ENCODE measurements at regions not wholly inside any gene's neighbourhood (a gene's known extent, or its start where the extent isn't known, plus 50 kb on each side); places are given as distances from the start of the nearest gene placed in this dataset.
"Not testable (repeated sequence)": the region's sequence is repeated elsewhere in the genome, so short reads cannot be mapped to it uniquely, and the experiment has no call there.

GRCh38 chr7:82701949-82702348, 258.4 kb upstream of the CACNA2D1 start:
- no peak for DNase-seq

- no peak for DNase-seq
These were observed 257.2 kb upstream of the CACNA2D1 start for GRCh38 chr7:82700741-82701140.

- DNase-seq, result no peak
These were observed 256.2 kb upstream of the CACNA2D1 start for GRCh38 chr7:82699773-82700186.

GRCh38 chr7:82697897-82698296, 254.3 kb upstream of the CACNA2D1 start:
- no peak for DNase-seq

GRCh38 chr7:82696631-82697030, 253.1 kb upstream of the CACNA2D1 start:
- DNase-seq, result no peak

- DNase-seq, result no peak
These were observed 250.4 kb upstream of the CACNA2D1 start for GRCh38 chr7:82694022-82694421.

GRCh38 chr7:82690929-82691328, 247.4 kb upstream of the CACNA2D1 start:
- no peak for DNase-seq

GRCh38 chr7:82685214-82685613, 241.6 kb upstream of the CACNA2D1 start:
- no peak for DNase-seq

- no peak for DNase-seq
These were observed 235.1 kb upstream of the CACNA2D1 start for GRCh38 chr7:82678716-82679115.

- DNase-seq, result no peak
These were observed 234.7 kb upstream of the CACNA2D1 start for GRCh38 chr7:82678259-82678658.

GRCh38 chr7:82677493-82677892, 233.9 kb upstream of the CACNA2D1 start:
- DNase-seq, result peak; percentile 37

- no peak for DNase-seq
These were observed 233.3 kb upstream of the CACNA2D1 start for GRCh38 chr7:82676777-82677463.

GRCh38 chr7:82675396-82675795, 231.8 kb upstream of the CACNA2D1 start:
- DNase-seq, result no peak

GRCh38 chr7:82674268-82674667, 230.7 kb upstream of the CACNA2D1 start:
- no peak for DNase-seq

- no peak for DNase-seq
These were observed 228.5 kb upstream of the CACNA2D1 start for GRCh38 chr7:82672078-82672477.

- DNase-seq, result no peak
These were observed 225.6 kb upstream of the CACNA2D1 start for GRCh38 chr7:82669141-82669540.

- no peak for DNase-seq
These were observed 225.1 kb upstream of the CACNA2D1 start for GRCh38 chr7:82668676-82669075.

GRCh38 chr7:82665966-82666507, 222.5 kb upstream of the CACNA2D1 start:
- DNase-seq, result no peak

GRCh38 chr7:82655965-82656364, 212.4 kb upstream of the CACNA2D1 start:
- no peak for DNase-seq

GRCh38 chr7:82650095-82650494, 206.5 kb upstream of the CACNA2D1 start:
- not testable (repeated sequence) for DNase-seq

GRCh38 chr7:82633592-82633991, 190.0 kb upstream of the CACNA2D1 start:
- no peak for DNase-seq

GRCh38 chr7:82631998-82632397, 188.4 kb upstream of the CACNA2D1 start:
- DNase-seq, result no peak

- DNase-seq, result no peak
These were observed 186.0 kb upstream of the CACNA2D1 start for GRCh38 chr7:82629583-82629982.

- no peak for DNase-seq
These were observed 181.8 kb upstream of the CACNA2D1 start for GRCh38 chr7:82625377-82625776.

- DNase-seq, result no peak
These were observed 181.4 kb upstream of the CACNA2D1 start for GRCh38 chr7:82624965-82625364.

Measured in stimulated activated CD8-positive, alpha-beta memory T cell treated with anti-CD3 and anti-CD28 coated beads, Interleukin-4, amount 100 ng/mL, for 48 hours (primary cell).